Trophoblast cell (in vitro differentiated cells and primary cell): ENCODE measurements at regions not wholly inside any gene's neighbourhood (a gene's known extent, or its start where the extent isn't known, plus 50 kb on each side); places are given as distances from the start of the nearest gene placed in this dataset.

Experiments
- DNase-seq, 2 donors: peaks; one replicate each; pipeline ENCODE4 v3.0.0-alpha.2; 2016
- H2AFZ ChIP-seq: 2 replicates; pipeline ENCODE4 v1.6.1; 2013; ENCODE audit warnings: low read length, moderate library complexity, mild to moderate bottlenecking; ENCODE audit not compliant: insufficient read depth, poor library complexity
- H2AK5ac ChIP-seq: 2 replicates; pipeline ENCODE4 v1.6.1; 2013; ENCODE audit warnings: mild to moderate bottlenecking, low read length
- H2BK120ac ChIP-seq: 2 replicates; pipeline ENCODE4 v1.6.1; 2013; ENCODE audit warnings: low read length, mild to moderate bottlenecking, moderate library complexity; ENCODE audit not compliant: insufficient read depth, poor library complexity
- H2BK12ac ChIP-seq: 2 replicates; pipeline ENCODE4 v1.6.1; 2013; ENCODE audit warnings: mild to moderate bottlenecking, low read length, moderate library complexity
- H2BK5ac ChIP-seq: 2 replicates; pipeline ENCODE4 v1.6.1; 2013; ENCODE audit warnings: low read length, low read depth, moderate library complexity, mild to moderate bottlenecking; ENCODE audit not compliant: poor library complexity
- H3K14ac ChIP-seq: 2 replicates; pipeline ENCODE4 v1.6.1; 2013; ENCODE audit warnings: mild to moderate bottlenecking, low read length
- H3K18ac ChIP-seq: 2 replicates; pipeline ENCODE4 v1.6.1; 2013; ENCODE audit warnings: mild to moderate bottlenecking, low read length
- H3K23ac ChIP-seq: 2 replicates; pipeline ENCODE4 v1.6.1; 2013; ENCODE audit warnings: low read length
- H3K27ac ChIP-seq: 2 replicates; pipeline ENCODE4 v1.5.1; 2013; ENCODE audit warnings: low read depth, mild to moderate bottlenecking, inconsistent platforms, low read length, moderate library complexity
- H3K27me3 ChIP-seq: 2 replicates; pipeline ENCODE4 v1.6.1; 2013; ENCODE audit warnings: inconsistent platforms, mild to moderate bottlenecking, low read length, moderate library complexity; ENCODE audit not compliant: insufficient read depth
- H3K36me3 ChIP-seq, 2 experiments: 1 replicate in 1 of 2; 2 replicates in 1 of 2; pipeline ENCODE4 v1.6.1; 2013; ENCODE audit warnings: low read length in 2 of 2, mild to moderate bottlenecking in 2 of 2, moderate library complexity in 1 of 2; ENCODE audit not compliant: insufficient read depth in 2 of 2, control insufficient read depth in 1 of 2
- H3K4ac ChIP-seq: 2 replicates; pipeline ENCODE4 v1.6.1; 2013; ENCODE audit warnings: low read depth, mild to moderate bottlenecking, low read length, moderate library complexity
- H3K4me1 ChIP-seq, 2 experiments: 1 replicate in 1 of 2; 2 replicates in 1 of 2; pipeline ENCODE4 v1.6.1; 2013; ENCODE audit warnings: low read length in 2 of 2, mild to moderate bottlenecking in 2 of 2, moderate library complexity in 1 of 2; ENCODE audit not compliant: insufficient read depth in 2 of 2, control insufficient read depth in 1 of 2
- H3K4me2 ChIP-seq: 2 replicates; pipeline ENCODE4 v1.6.1; 2013; ENCODE audit warnings: inconsistent platforms, mild to moderate bottlenecking, low read length, moderate library complexity
- H3K4me3 ChIP-seq: 2 replicates; pipeline ENCODE4 v1.5.1; 2013; ENCODE audit warnings: mild to moderate bottlenecking, low read depth, low read length, inconsistent platforms
- H3K79me1 ChIP-seq: one replicate; pipeline ENCODE4 v1.6.1; 2013; ENCODE audit warnings: low read length
- H3K79me2 ChIP-seq: 2 replicates; pipeline ENCODE4 v1.6.1; 2013; ENCODE audit warnings: low read length, mild to moderate bottlenecking; ENCODE audit not compliant: control insufficient read depth, insufficient read depth, poor library complexity
- H3K9ac ChIP-seq: 2 replicates; pipeline ENCODE4 v1.6.1; 2013; ENCODE audit warnings: mild to moderate bottlenecking, low read length
- H3K9me3 ChIP-seq: 2 replicates; pipeline ENCODE4 v1.6.1; 2013; ENCODE audit warnings: low read depth, mild to moderate bottlenecking, control low read depth, inconsistent platforms, low read length; ENCODE audit not compliant: insufficient read depth
- H4K12ac ChIP-seq: 2 replicates; pipeline ENCODE4 v1.6.1; 2013; ENCODE audit warnings: low read depth, mild to moderate bottlenecking, low read length, moderate library complexity
- H4K8ac ChIP-seq: 2 replicates; pipeline ENCODE4 v1.6.1; 2013; ENCODE audit warnings: low read depth, mild to moderate bottlenecking, low read length, moderate library complexity
- H4K91ac ChIP-seq: one replicate; pipeline ENCODE4 v1.6.1; 2013; ENCODE audit warnings: low read depth, mild to moderate bottlenecking, low read length, moderate library complexity
- WGBS: extraction: QIAGEN DNeasy Blood & Tissue Kit; methylation state at CpG from one replicate; pipeline ENCODE4 v1.1.7; 2013; ENCODE audit warnings: missing lambda C conversion rate; ENCODE audit not compliant: insufficient read length, insufficient coverage; ENCODE audit errors: extremely low coverage; 5-methylcytosine and 5-hydroxymethylcytosine counted together

DNA sequence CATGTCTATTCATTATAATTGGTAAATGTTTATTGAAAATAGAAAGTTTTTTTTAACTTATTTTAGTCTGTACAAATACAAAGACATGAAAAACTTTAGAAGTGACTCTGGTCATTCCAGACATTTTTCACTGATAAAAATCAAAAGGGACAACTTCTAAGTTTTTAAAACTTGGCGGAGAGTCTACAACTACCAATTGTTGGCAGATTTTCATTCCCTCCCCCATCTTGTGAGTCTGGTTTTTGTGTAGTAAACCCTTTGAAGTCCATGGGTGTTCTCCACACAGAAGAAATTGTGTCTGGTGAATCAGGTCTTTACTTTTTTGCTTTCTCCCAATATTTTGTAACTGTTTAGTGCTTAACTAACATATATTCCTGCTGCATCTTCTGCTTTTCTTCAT is 336.5 kb downstream of the PDGFC start:
- Histone ChIP-seq H2AFZ (no peak overlapping the region), H3K23ac (no peak overlapping the region), H3K18ac (no peak overlapping the region), H3K27ac (peak overlapping the region; percentile 19), H2AK5ac (no peak overlapping the region), H3K14ac (no peak overlapping the region), H3K4me1 (peaks cover 4 to 14% of the 10 kb centered on the region in 2 experiments), H2BK12ac (no peak overlapping the region), H4K12ac (no peak overlapping the region), H4K8ac (no peak overlapping the region), H4K91ac (no peak overlapping the region), H3K9me3 (no peaks in the 10 kb centered on the region), H3K36me3 (no peaks in the 10 kb centered on the region), H3K4me3 (no peak overlapping the region), H3K4me2 (no peak overlapping the region), H3K9ac (no peak overlapping the region), H2BK120ac (no peak overlapping the region), H3K79me1 (peaks cover 13% of the 10 kb centered on the region), H3K79me2 (no peaks in the 10 kb centered on the region), H3K4ac (no peak overlapping the region), H3K27me3 (no peaks in the 10 kb centered on the region), H2BK5ac (no peak overlapping the region)
- peak in 1 of 2 donors; percentile 51 for DNase-seq
- WGBS: no CpG with 5 or more reads among the region's 1 CpG

DNA sequence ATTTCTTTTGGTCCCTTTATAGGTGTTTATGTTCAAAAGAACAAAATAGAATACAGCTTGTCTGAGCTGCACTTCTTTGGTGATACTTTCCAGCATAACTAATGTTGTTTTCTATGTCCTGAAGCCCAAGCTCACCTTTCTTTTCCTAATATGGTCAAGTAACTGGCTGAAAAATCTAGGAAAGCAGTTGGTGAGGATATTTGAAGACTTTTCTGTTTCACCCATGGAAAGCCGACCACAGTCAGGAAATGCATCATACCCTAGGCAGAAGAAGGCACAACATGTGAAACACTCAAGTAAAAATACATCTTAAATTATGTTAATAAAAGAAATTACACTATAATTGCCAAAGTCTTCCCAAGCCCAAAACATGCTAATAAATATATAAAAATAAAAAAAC is 337.0 kb downstream of the PDGFC start:
- no peaks in the 10 kb centered on the region for H3K27me3 ChIP-seq
- no peaks in the 10 kb centered on the region for H3K36me3 ChIP-seq
- H3K79me2 ChIP-seq: no peaks in the 10 kb centered on the region
- no peak overlapping the region for H4K8ac ChIP-seq
- H2AK5ac ChIP-seq: no peak overlapping the region
- H2AFZ ChIP-seq: no peak overlapping the region
- peaks cover 13% of the 10 kb centered on the region for H3K79me1 ChIP-seq
- H4K91ac ChIP-seq: no peak overlapping the region
- no peak overlapping the region for H3K18ac ChIP-seq
- H3K4me1 ChIP-seq: peaks cover 4 to 13% of the 10 kb centered on the region in 2 experiments
- no peak for DNase-seq
- peak overlapping the region; percentile 76 for H2BK5ac ChIP-seq
- H3K14ac ChIP-seq: no peak overlapping the region
- no CpG with 5 or more reads among the region's 1 CpG for WGBS
- no peak overlapping the region for H3K4me3 ChIP-seq
- H3K23ac ChIP-seq: no peak overlapping the region
- H3K4ac ChIP-seq: no peak overlapping the region
- peak overlapping the region; percentile 51 for H2BK120ac ChIP-seq
- no peak overlapping the region for H2BK12ac ChIP-seq
- H3K27ac ChIP-seq: peak overlapping the region; percentile 91
- no peak overlapping the region for H3K4me2 ChIP-seq
- no peak overlapping the region for H3K9ac ChIP-seq
- no peak overlapping the region for H4K12ac ChIP-seq
- H3K9me3 ChIP-seq: no peaks in the 10 kb centered on the region

DNA sequence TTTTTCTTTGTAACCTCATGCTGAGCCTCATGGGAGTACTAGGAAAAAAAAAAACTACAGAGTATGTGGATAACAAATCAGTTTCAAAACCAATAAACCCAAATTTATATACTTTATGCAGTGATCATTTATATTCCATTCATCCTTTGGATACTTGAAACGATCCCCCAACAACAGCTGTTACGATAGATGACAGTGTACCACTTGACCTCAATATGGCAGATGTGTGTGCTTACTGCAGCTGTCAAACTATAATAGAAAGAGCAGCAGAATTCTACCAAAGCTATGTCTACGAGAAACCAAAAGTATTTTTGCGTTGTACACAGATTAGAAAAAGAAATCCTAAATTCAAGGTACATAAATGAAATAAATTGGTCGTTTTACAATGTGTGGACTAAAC is 337.8 kb downstream of the PDGFC start:
- no peak overlapping the region for H3K23ac ChIP-seq
- no peaks in the 10 kb centered on the region for H3K79me2 ChIP-seq
- H4K91ac ChIP-seq: peak overlapping the region; percentile 37
- H3K18ac ChIP-seq: no peak overlapping the region
- H3K4me1 ChIP-seq: peaks cover 4 to 7% of the 10 kb centered on the region in 2 experiments
- no peak overlapping the region for H3K14ac ChIP-seq
- WGBS: no CpG with 5 or more reads among the region's 5 CpGs
- peak overlapping the region; percentile 88 for H2BK120ac ChIP-seq
- no peak overlapping the region for H3K4ac ChIP-seq
- no peak overlapping the region for H2BK12ac ChIP-seq
- H3K9ac ChIP-seq: no peak overlapping the region
- no peak overlapping the region for H3K4me3 ChIP-seq
- no peak overlapping the region for H2AFZ ChIP-seq
- peaks cover 1% of the 10 kb centered on the region for H3K9me3 ChIP-seq
- peak overlapping the region; percentile 76 for H2BK5ac ChIP-seq
- no peaks in the 10 kb centered on the region for H3K27me3 ChIP-seq
- no peak overlapping the region for H4K8ac ChIP-seq
- H3K79me1 ChIP-seq: peaks cover 10% of the 10 kb centered on the region
- H3K27ac ChIP-seq: peak overlapping the region; percentile 91
- no peak overlapping the region for H4K12ac ChIP-seq
- no peak for DNase-seq
- no peak overlapping the region for H3K4me2 ChIP-seq
- no peaks in the 10 kb centered on the region for H3K36me3 ChIP-seq
- H2AK5ac ChIP-seq: no peak overlapping the region

DNA sequence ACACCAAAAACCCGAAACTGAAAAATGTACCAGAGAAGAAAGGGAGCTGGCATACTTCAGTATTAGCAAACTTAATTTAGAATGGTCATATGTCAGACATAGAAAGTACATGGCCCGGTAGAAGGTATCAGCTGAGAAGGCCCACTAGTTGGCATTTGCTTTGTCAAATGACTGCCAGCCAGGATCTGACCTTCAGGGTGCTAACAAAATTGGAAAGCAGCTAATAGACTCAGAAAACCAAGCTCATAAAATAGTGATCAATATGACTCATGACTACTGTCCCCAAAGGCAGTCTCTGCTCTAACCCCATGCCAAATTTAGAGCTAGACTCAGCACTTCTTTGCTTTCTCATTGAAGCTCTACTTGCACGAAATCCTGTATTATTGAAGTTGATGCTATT is 342.7 kb downstream of the PDGFC start:
- no peak overlapping the region for H3K23ac ChIP-seq
- H4K12ac ChIP-seq: no peak overlapping the region
- no peak overlapping the region for H3K18ac ChIP-seq
- H2BK12ac ChIP-seq: no peak overlapping the region
- no peaks in the 10 kb centered on the region for H3K36me3 ChIP-seq
- H3K4me3 ChIP-seq: no peak overlapping the region
- no peak overlapping the region for H3K14ac ChIP-seq
- H3K27ac ChIP-seq: no peak overlapping the region
- H4K8ac ChIP-seq: no peak overlapping the region
- H3K4me1 ChIP-seq: peaks cover 0 to under 1% of the 10 kb centered on the region in 2 experiments
- H2AK5ac ChIP-seq: no peak overlapping the region
- no peak overlapping the region for H3K4ac ChIP-seq
- no peaks in the 10 kb centered on the region for H3K27me3 ChIP-seq
- H3K79me1 ChIP-seq: peaks cover under 1% of the 10 kb centered on the region
- H2BK120ac ChIP-seq: no peak overlapping the region
- no CpG with 5 or more reads among the region's 3 CpGs for WGBS
- H3K9ac ChIP-seq: no peak overlapping the region
- peaks cover 4% of the 10 kb centered on the region for H3K9me3 ChIP-seq
- H3K4me2 ChIP-seq: no peak overlapping the region
- H4K91ac ChIP-seq: no peak overlapping the region
- no peak overlapping the region for H2AFZ ChIP-seq
- DNase-seq: no peak
- no peak overlapping the region for H2BK5ac ChIP-seq
- no peaks in the 10 kb centered on the region for H3K79me2 ChIP-seq
